ENCODE measurements at regions not wholly inside any gene's neighbourhood (a gene's known extent, or its start where the extent isn't known, plus 50 kb on each side); places are given as distances from the start of the nearest gene placed in this dataset.

DNA sequence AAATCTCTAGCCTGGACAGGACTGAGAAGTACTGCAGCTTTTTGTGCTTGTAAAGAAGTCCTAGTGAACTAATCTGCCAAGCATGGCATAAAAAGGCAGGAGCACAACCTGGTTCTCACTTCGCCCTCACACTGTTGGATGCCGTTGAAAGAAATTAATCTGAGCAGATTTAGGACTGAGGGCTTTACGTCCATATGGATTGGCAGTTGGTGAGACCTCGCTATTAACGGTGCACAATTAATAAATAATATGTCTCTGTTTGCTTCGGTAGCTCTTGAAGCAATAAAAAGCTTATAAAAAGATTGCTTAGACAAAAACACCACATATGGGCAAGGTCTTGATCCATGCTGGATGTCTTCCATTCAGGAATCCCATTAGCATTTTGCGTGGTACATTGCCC is 185.6 kb upstream of the EPHA7 start (continued):
- TF ChIP-seq REST (IDR thresholded peaks at IDR 0.05; ENCODE audit: low read depth, low read length) (no peak), ELF1 (IDR thresholded peaks at IDR 0.05) (no peak)

GRCh38 chr6:93592417-93592816 is 173.1 kb upstream of the EPHA7 start:
- Histone ChIP-seq H3K9me2 (no peaks in the 10 kb centered on the region), H3K79me2 (ENCODE audit: insufficient read depth) (no peaks in the 10 kb centered on the region), H3K4me3 (ENCODE audit: low read depth in 2 of 2, low read length in 1 of 2) (no peak overlapping the region), H3K27me3 (ENCODE audit: insufficient read depth) (no peaks in the 10 kb centered on the region), H3K4me2 (no peak overlapping the region), H3F3A (replicated peaks; ENCODE audit: insufficient read depth) (no peaks in the 10 kb centered on the region), H3K9me3 (no peaks in the 10 kb centered on the region), H3K36me3 (replicated peaks in 1 of 2; ENCODE audit: control insufficient read depth in 1 of 2, insufficient read depth in 2 of 2, low read length in 1 of 2) (no peaks in the 10 kb centered on the region), H3K4me1 (ENCODE audit: control insufficient read depth in 1 of 2, insufficient read depth in 2 of 2, low read depth in 1 of 2, low read length in 1 of 2) (no peaks in the 10 kb centered on the region), H3K9ac (no peak overlapping the region), H4K20me1 (ENCODE audit: insufficient read depth) (no peaks in the 10 kb centered on the region), H2AFZ (ENCODE audit: low read depth) (no peak overlapping the region), H3K27ac (ENCODE audit: low read depth in 2 of 2, low read length in 1 of 2) (no peak overlapping the region)
- WGBS (ENCODE audit: low lambda C conversion rate): 29% methylated on average over 1 of the region's 1 CpG
- ChIA-PET CTCF (no interaction called here), POLR2A (no interaction called here)
- DNase-seq: no peak
- no peak for TF ChIP-seq ZBTB33 (IDR thresholded peaks at IDR 0.05; ENCODE audit: borderline replicate concordance, low read depth)
- no peak for TF ChIP-seq USF1 (IDR thresholded peaks at IDR 0.05; ENCODE audit: borderline replicate concordance, low read depth)
- TF ChIP-seq EZH2phosphoT487 (IDR thresholded peaks at IDR 0.05; ENCODE audit: borderline replicate concordance, low read depth): no peak
- TF ChIP-seq CHD2 (IDR thresholded peaks at IDR 0.05; ENCODE audit: low read length, partially characterized antibody): no peak
- no peak for TF ChIP-seq ELF1 (IDR thresholded peaks at IDR 0.05)
- no peak for TF ChIP-seq FOXM1 (IDR thresholded peaks at IDR 0.05; ENCODE audit: low read depth)
- no peak for TF ChIP-seq MXI1 (IDR thresholded peaks at IDR 0.05; ENCODE audit: low read depth, low read length)
- TF ChIP-seq TCF12 (IDR thresholded peaks at IDR 0.05): no peak
- no peak for TF ChIP-seq EP300 (IDR thresholded peaks at IDR 0.05; ENCODE audit: borderline replicate concordance in 1 of 2, low read depth in 1 of 2, low read length in 1 of 2)
- TF ChIP-seq NFIC (IDR thresholded peaks at IDR 0.05; ENCODE audit: borderline replicate concordance): no peak
- TF ChIP-seq GABPA (IDR thresholded peaks at IDR 0.05; ENCODE audit: low read depth): no peak
- no peak for TF ChIP-seq POLR2AphosphoS5 (IDR thresholded peaks at IDR 0.05; ENCODE audit: low read depth, low read length)

Measured in SK-N-SH (cell line).